Coronary artery (tissue), 2 donors: ENCODE measurements at regions not wholly inside any gene's neighbourhood (a gene's known extent, or its start where the extent isn't known, plus 50 kb on each side); places are given as distances from the start of the nearest gene placed in this dataset.

Experiments used
- DNase-seq: peaks from one replicate; pipeline ENCODE4 v3.0.0-alpha.2; 2017; ENCODE audit warnings: low spot score
- H3K27ac ChIP-seq, 2 donors: fragments of 200-600 bp; sonication (generic); one replicate each; pipeline ENCODE4 v1.5.1; 2016 to 2019
- H3K4me3 ChIP-seq: fragments of 200-600 bp; sonication (generic); 2 replicates; pipeline ENCODE4 v1.5.1; 2016; ENCODE audit warnings: mild to moderate bottlenecking, moderate library complexity
- CTCF ChIP-seq: fragments of 200-600 bp; sonication (generic); IDR thresholded peaks from one replicate; pipeline ENCODE4 v1.5.1; 2019; ENCODE audit warnings: antibody characterized with exemption

DNA sequence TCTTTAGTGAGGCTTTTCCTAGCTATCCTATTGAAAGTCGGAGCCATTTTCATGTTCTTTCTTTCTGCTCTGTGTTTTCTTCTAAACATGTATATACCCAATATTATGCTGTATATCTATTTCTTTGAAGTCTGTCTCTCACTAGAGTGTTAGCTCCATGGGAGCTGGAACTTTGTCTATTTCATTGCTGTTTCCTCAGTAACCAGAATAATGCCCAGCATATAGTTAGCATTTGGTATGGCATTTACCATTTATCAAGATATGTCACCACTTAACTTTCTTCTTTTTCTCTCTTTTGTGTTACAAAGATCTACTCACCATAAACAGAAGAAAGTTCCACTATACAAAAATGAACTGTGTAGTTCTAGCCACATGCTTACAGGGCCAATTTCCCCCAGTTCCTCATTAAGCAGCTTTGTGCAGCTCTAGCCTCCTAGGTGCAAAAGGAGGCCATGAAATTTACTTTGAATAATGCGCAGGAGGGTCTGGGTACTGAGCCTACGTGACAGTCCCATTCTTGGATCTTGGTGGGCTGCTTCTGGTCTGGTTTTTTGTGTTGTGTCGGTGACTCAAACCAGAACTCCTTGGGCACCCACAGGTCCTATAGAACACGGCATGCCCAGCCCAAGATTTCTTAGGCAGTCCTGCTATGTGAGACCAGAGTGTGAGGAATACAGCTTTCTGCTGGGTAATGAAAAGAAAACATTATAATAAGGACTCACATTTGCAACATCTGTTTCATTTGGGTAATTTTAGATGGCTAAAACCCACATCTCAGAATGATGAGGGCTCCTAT lies 302.3 kb upstream of the IGFBP7 start:
- DNase-seq: no peak
- Histone ChIP-seq H3K27ac (no peak overlapping the region), H3K4me3 (no peak overlapping the region)
- TF ChIP-seq CTCF: no peak

- Histone ChIP-seq H3K27ac (peak overlapping the region; percentile 68 to 86), H3K4me3 (peak overlapping the region; percentile 31)
- peak; percentile 75 for DNase-seq
- TF ChIP-seq CTCF: no peak
Observed at GRCh38 chr4:57410331-57411052, 300.3 kb upstream of the IGFBP7 start.

DNA sequence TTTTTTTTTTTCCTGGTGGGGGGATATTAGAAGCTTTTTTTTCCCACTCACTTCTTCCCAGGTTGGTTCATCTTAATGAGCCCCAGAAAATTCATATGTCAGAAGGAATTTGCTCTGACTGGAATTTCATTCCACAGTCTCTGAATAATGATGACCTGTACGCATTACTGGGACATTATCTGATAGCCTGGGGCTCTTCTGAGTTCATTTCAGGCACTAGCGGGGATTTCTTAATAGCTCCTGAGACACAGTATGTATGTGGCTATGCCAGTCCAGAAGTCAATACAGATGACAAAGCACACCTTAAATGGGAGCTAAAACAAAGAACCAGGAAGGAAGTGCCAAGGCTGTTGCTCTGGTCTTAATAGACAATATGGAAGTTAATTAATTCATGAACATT lies 295.2 kb upstream of the IGFBP7 start:
- Histone ChIP-seq H3K27ac (no peak overlapping the region), H3K4me3 (no peak overlapping the region)
- DNase-seq: no peak
- no peak for TF ChIP-seq CTCF

DNA sequence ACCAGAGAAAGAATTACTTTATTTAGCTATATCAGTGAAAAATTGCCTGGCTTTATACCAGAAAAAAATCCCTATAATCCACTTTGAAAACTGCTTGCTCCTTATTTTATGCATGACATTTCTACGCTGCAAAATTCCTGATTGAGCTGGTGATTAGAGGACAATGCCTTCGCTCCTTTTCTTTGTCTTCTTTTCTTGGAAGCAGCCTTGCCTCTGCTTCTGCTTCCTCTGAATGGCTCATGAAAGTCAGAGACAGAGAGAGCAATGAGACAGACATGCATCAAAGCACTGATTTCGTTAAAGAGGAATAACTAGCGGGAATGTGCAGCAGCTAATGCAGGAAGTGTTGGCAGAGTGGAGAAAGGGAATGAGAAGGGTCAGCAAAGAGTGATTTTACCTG lies 294.3 kb upstream of the IGFBP7 start:
- DNase-seq: no peak
- no peak overlapping the region for H3K4me3 ChIP-seq
- H3K27ac ChIP-seq: no peak overlapping the region
- no peak for TF ChIP-seq CTCF

DNA sequence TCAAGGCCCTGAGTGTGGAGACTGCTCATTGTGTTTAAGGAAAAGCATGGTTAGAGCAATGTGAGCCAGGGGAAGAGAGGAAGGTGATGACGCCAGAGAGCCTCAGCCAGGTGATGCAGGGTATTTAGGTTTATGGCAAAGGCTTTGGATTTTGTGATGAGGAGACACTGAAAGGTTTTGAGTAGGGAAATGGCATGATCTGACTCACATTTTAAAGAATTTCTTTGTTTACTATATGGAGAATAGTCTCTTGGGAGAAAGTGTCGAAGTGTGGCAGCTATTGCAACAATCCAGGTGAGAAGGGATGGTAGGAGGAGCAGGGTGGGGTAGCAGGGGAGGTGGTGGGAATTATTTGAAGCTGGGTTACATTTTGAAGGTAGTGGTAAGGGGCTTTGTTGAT lies 293.4 kb upstream of the IGFBP7 start:
- TF ChIP-seq CTCF: no peak
- no peak for DNase-seq
- no peak overlapping the region for H3K27ac ChIP-seq

GRCh38 chr4:57401586-57401985 lies 291.4 kb upstream of the IGFBP7 start:
- DNase-seq: no peak
- no peak for TF ChIP-seq CTCF
- no peak overlapping the region for H3K4me3 ChIP-seq
- no peak overlapping the region for H3K27ac ChIP-seq

More for the DNA sequence above, 293.4 kb upstream of the IGFBP7 start:
- no peak overlapping the region for H3K4me3 ChIP-seq

DNA sequence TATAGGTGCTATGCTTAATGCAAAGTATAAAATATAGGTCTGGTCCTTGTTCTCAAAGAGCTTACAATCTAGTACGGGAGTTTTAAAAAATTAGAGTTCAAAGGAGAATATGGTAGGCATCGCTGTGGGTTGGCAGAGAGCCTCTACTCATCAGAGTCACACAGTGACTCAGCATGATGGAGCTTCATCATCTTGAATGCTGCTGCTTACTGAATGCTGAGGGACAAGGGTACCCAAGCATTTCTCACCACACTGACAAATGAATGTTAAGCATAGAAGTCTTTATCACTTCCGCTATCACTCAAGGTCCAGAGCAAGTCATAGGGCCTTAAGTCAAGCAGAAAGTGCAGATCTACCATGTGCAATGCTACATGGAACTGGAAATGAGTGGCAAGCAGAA lies 268.6 kb upstream of the IGFBP7 start:
- no peak overlapping the region for H3K4me3 ChIP-seq
- TF ChIP-seq CTCF: no peak
- no peak overlapping the region for H3K27ac ChIP-seq
- no peak for DNase-seq
